ENCODE measurements at regions not wholly inside any gene's neighbourhood (a gene's known extent, or its start where the extent isn't known, plus 50 kb on each side); places are given as distances from the start of the nearest gene placed in this dataset.

GRCh38 chr4:1459722-1460511, 53.7 kb upstream of the NKX1-1 start:
- TF ChIP-seq CTCF (conservative IDR thresholded peaks at IDR 0.05) (no peak), ZFX (IDR thresholded peaks at IDR 0.05) (no peak)

Data from C4-2B (cell line).